GM23338 (cell line): ENCODE measurements at regions not wholly inside any gene's neighbourhood (a gene's known extent, or its start where the extent isn't known, plus 50 kb on each side); places are given as distances from the start of the nearest gene placed in this dataset.

Source experiments
- CREB1 ChIP-seq: fragments of 250-450 bp; sonication (Bioruptor Pico); IDR thresholded peaks from 2 replicates; pipeline ENCODE4 v1.5.0; 2020; ENCODE audit warnings: low read depth, mild to moderate bottlenecking, moderate library complexity
- CTCF ChIP-seq, 2 experiments: fragments of 200-600 bp in 1 of 2; sonication (generic) in 1 of 2; conservative IDR thresholded peaks; 2 replicates each; pipeline versions ENCODE4 v1.5.1 to v1.6.1; 2016 to 2017; ENCODE audit warnings: antibody characterized with exemption in 2 of 2, low read depth in 2 of 2, mild to moderate bottlenecking in 2 of 2, moderate library complexity in 1 of 2
- ETS1 ChIP-seq: IDR thresholded peaks from 2 replicates; pipeline ENCODE4 v1.6.1; 2016; ENCODE audit warnings: antibody characterized with exemption
- EZH2 ChIP-seq: fragments of 200-600 bp; sonication (generic); IDR thresholded peaks from one replicate; pipeline ENCODE4 v1.8.0; 2017; ENCODE audit warnings: antibody characterized with exemption, mild to moderate bottlenecking, low read depth; ENCODE audit not compliant: unreplicated experiment
- EZH2phosphoT487 ChIP-seq: fragments of 200-600 bp; sonication (generic); IDR thresholded peaks from one replicate; pipeline ENCODE4 v1.8.1; 2018; ENCODE audit warnings: antibody characterized with exemption; ENCODE audit not compliant: unreplicated experiment
- JUNB ChIP-seq: IDR thresholded peaks from one replicate; pipeline ENCODE4 v1.6.1; 2016; ENCODE audit warnings: antibody characterized with exemption; ENCODE audit not compliant: unreplicated experiment
- NANOG ChIP-seq: IDR thresholded peaks from 2 replicates; pipeline ENCODE4 v1.6.1; 2016; ENCODE audit warnings: antibody characterized with exemption, borderline replicate concordance
- POLR2AphosphoS5 ChIP-seq: IDR thresholded peaks from 2 replicates; pipeline ENCODE4 v1.6.1; 2016; ENCODE audit warnings: antibody characterized with exemption, low read depth
- REST ChIP-seq: IDR thresholded peaks from one replicate; pipeline ENCODE4 v1.6.1; 2018; ENCODE audit warnings: antibody characterized with exemption; ENCODE audit not compliant: unreplicated experiment
- STAT1 ChIP-seq: IDR thresholded peaks from one replicate; pipeline ENCODE4 v1.6.1; 2016; ENCODE audit warnings: antibody characterized with exemption; ENCODE audit not compliant: unreplicated experiment
- ZNF114 ChIP-seq: fragments of 250-450 bp; sonication (Bioruptor Pico); IDR thresholded peaks from 2 replicates; pipeline ENCODE4 v1.5.0; 2020; ENCODE audit warnings: mild to moderate bottlenecking, moderate library complexity
- ZNF331 ChIP-seq: fragments of 250-450 bp; sonication (Bioruptor Pico); IDR thresholded peaks from 2 replicates; pipeline ENCODE4 v1.5.0; 2020; ENCODE audit warnings: low read depth, mild to moderate bottlenecking, moderate library complexity

GRCh38 chr18:52000435-52000834, 339.6 kb upstream of the DCC start:
- TF ChIP-seq CTCF (conservative IDR thresholded peaks at IDR 0.05; ENCODE audit: low read depth in 2 of 2) (no peak), EZH2phosphoT487 (no peak), CREB1 (no peak), EZH2 (no peak), ZNF331 (CRISPR knock-in tag) (no peak), POLR2AphosphoS5 (no peak), REST (no peak), JUNB (no peak), NANOG (no peak), ZNF114 (CRISPR knock-in tag) (no peak), ETS1 (no peak), STAT1 (no peak)
